ENCODE measurements at regions not wholly inside any gene's neighbourhood (a gene's known extent, or its start where the extent isn't known, plus 50 kb on each side); places are given as distances from the start of the nearest gene placed in this dataset.
A peak's percentile ranks its signal among the peaks of the same experiment; 100 is the strongest.

DNA sequence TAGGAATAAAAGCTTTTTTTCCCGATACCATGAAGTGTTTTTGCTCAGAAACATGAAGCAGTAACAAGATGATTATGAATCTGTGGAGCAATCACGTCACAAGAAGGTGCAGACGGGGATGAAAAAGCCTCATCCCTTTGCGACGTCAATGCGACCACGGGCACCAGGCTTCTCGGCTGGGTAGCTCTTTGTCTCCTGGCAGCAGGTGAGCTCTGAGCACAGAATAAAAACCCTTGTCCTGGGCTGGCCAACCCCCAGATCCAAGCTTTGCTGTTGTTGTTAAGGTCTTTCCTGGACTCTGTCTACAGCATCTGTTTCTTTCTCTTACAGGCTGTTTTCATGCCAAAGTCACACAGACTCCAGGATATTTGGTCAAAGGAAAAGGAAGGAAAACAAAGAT is 113.8 kb downstream of the ANKRD18B start:
- H3K27me3 ChIP-seq (ENCODE audit: control insufficient read depth, insufficient read depth, low read length), result peaks cover 56% of the 10 kb centered on the region
- no peak for ATAC-seq
- no peaks in the 10 kb centered on the region for H3K9me3 ChIP-seq (ENCODE audit: control insufficient read depth, insufficient read depth, low read depth, low read length)
- CTCF ChIA-PET, result interaction anchor here (1.7 kb wide), 1 partner anchor 14 kb away, joined by 12 read pairs; no protein-coding TSS in a partner anchor
- DNase-seq (ENCODE audit: low read depth, low spot score), result no peak
- POLR2A ChIA-PET, result no interaction called here
- no peak overlapping the region for H3K27ac ChIP-seq (ENCODE audit: low read length)
- no peak overlapping the region for H3K4me3 ChIP-seq (ENCODE audit: low read depth in 2 of 2, low read length in 2 of 2)
- TF ChIP-seq POLR2AphosphoS5 (IDR thresholded peaks at IDR 0.05; ENCODE audit: low read depth, low read length) (no peak), SIN3A (IDR thresholded peaks at IDR 0.05; ENCODE audit: borderline replicate concordance, insufficient read depth, low read depth, low read length) (no peak)
- TF ChIP-seq, protein P1, sequence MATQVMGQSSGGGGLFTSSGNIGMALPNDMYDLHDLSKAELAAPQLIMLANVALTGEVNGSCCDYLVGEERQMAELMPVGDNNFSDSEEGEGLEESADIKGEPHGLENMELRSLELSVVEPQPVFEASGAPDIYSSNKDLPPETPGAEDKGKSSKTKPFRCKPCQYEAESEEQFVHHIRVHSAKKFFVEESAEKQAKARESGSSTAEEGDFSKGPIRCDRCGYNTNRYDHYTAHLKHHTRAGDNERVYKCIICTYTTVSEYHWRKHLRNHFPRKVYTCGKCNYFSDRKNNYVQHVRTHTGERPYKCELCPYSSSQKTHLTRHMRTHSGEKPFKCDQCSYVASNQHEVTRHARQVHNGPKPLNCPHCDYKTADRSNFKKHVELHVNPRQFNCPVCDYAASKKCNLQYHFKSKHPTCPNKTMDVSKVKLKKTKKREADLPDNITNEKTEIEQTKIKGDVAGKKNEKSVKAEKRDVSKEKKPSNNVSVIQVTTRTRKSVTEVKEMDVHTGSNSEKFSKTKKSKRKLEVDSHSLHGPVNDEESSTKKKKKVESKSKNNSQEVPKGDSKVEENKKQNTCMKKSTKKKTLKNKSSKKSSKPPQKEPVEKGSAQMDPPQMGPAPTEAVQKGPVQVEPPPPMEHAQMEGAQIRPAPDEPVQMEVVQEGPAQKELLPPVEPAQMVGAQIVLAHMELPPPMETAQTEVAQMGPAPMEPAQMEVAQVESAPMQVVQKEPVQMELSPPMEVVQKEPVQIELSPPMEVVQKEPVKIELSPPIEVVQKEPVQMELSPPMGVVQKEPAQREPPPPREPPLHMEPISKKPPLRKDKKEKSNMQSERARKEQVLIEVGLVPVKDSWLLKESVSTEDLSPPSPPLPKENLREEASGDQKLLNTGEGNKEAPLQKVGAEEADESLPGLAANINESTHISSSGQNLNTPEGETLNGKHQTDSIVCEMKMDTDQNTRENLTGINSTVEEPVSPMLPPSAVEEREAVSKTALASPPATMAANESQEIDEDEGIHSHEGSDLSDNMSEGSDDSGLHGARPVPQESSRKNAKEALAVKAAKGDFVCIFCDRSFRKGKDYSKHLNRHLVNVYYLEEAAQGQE (IDR thresholded peaks at IDR 0.05; ENCODE audit: insufficient read depth in 1 of 2, low read depth in 2 of 2, low read length in 1 of 2), result no peak
- no peaks in the 10 kb centered on the region for H3K36me3 ChIP-seq (ENCODE audit: control insufficient read depth, insufficient read depth, low read length)
- no peaks in the 10 kb centered on the region for H3K4me1 ChIP-seq (ENCODE audit: control insufficient read depth, insufficient read depth, low read length)
- in situ Hi-C loops (cut with HindIII; ENCODE audit: low pct_unique_long_range_greater_than_20kb, low sequenced_read_pairs) (no loop called here), intact Hi-C loops (cut with micrococcal nuclease; ENCODE audit: unreplicated experiment) (no loop called here)
- BruUV-seq (replicated peaks), result no TSS peak

DNA sequence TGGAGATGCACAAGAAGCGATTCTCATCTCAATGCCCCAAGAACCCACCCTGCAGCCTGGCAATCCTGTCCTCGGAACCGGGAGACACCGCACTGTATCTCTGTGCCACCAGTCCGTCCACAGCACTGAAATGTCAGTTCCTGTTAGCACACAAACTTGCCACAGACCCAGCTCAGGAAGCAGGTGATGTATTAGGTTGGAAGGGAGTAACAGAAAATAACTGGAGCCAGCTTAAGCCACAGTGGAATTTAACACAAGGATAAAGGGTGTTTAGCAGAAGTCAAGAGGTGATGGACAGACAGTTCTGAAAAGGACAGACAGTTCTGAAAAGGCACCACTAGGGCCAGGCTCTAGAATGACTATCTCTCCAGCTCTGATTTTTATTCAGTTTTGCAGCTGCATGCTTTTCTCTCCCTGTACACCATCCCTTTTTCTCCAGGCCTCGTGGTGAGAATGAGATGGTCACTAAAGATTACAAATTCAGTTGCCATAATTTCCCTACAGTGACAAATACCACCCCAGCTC is 114.4 kb downstream of the ANKRD18B start:
- DNase-seq (ENCODE audit: low read depth, low spot score) (no peak), ATAC-seq (peak; percentile 66)
- in situ Hi-C loops (cut with HindIII; ENCODE audit: low pct_unique_long_range_greater_than_20kb, low sequenced_read_pairs), result no loop called here
- intact Hi-C loops (cut with micrococcal nuclease; ENCODE audit: unreplicated experiment), result no loop called here
- CTCF ChIA-PET, result interaction anchor here (1.7 kb wide), 1 partner anchor 15 kb away, joined by 12 read pairs; no protein-coding TSS in a partner anchor
- TF ChIP-seq, protein P2, sequence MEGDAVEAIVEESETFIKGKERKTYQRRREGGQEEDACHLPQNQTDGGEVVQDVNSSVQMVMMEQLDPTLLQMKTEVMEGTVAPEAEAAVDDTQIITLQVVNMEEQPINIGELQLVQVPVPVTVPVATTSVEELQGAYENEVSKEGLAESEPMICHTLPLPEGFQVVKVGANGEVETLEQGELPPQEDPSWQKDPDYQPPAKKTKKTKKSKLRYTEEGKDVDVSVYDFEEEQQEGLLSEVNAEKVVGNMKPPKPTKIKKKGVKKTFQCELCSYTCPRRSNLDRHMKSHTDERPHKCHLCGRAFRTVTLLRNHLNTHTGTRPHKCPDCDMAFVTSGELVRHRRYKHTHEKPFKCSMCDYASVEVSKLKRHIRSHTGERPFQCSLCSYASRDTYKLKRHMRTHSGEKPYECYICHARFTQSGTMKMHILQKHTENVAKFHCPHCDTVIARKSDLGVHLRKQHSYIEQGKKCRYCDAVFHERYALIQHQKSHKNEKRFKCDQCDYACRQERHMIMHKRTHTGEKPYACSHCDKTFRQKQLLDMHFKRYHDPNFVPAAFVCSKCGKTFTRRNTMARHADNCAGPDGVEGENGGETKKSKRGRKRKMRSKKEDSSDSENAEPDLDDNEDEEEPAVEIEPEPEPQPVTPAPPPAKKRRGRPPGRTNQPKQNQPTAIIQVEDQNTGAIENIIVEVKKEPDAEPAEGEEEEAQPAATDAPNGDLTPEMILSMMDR (IDR thresholded peaks at IDR 0.05), result no peak
- TF ChIP-seq POLR2AphosphoS5 (IDR thresholded peaks at IDR 0.05; ENCODE audit: low read depth, low read length), result no peak
- TF ChIP-seq, protein P1 (IDR thresholded peaks at IDR 0.05; ENCODE audit: insufficient read depth in 1 of 2, low read depth in 2 of 2, low read length in 1 of 2), result no peak
- TF ChIP-seq SIN3A (IDR thresholded peaks at IDR 0.05; ENCODE audit: borderline replicate concordance, insufficient read depth, low read depth, low read length), result no peak
- no peak for TF ChIP-seq TCF7L2 (IDR thresholded peaks at IDR 0.05; ENCODE audit: low read depth, low read length)
- no peaks in the 10 kb centered on the region for H3K4me1 ChIP-seq (ENCODE audit: control insufficient read depth, insufficient read depth, low read length)
- POLR2A ChIA-PET, result interaction anchor here (0.6 kb wide), 1 partner anchor 415 kb away, joined by 4 read pairs; no protein-coding TSS in a partner anchor
- no peak overlapping the region for H3K27ac ChIP-seq (ENCODE audit: low read length)
- H3K27me3 ChIP-seq (ENCODE audit: control insufficient read depth, insufficient read depth, low read length), result peaks cover 56% of the 10 kb centered on the region
- H3K4me3 ChIP-seq (ENCODE audit: low read depth in 2 of 2, low read length in 2 of 2), result no peak overlapping the region
- BruUV-seq (replicated peaks), result no TSS peak
- no peaks in the 10 kb centered on the region for H3K9me3 ChIP-seq (ENCODE audit: control insufficient read depth, insufficient read depth, low read depth, low read length)
- H3K36me3 ChIP-seq (ENCODE audit: control insufficient read depth, insufficient read depth, low read length), result no peaks in the 10 kb centered on the region

Measured in Panc1 (cell line).